Nephron progenitor cell (in vitro differentiated cells): ENCODE measurements at regions not wholly inside any gene's neighbourhood (a gene's known extent, or its start where the extent isn't known, plus 50 kb on each side); places are given as distances from the start of the nearest gene placed in this dataset.

Experiments used
- DNase-seq: peaks from one replicate; pipeline ENCODE4 v3.0.0; 2021
- H3K27ac Mint-ChIP-seq: 2 replicates; pipeline ENCODE4 v1.8.0; 2021; ENCODE audit warnings: mild to moderate bottlenecking, moderate library complexity, mixed read lengths
- H3K27me3 Mint-ChIP-seq: 2 replicates; pipeline ENCODE4 v1.8.0; 2021; ENCODE audit warnings: mild to moderate bottlenecking, low read depth, mixed read lengths; ENCODE audit not compliant: poor library complexity
- H3K36me3 Mint-ChIP-seq: 2 replicates; pipeline ENCODE4 v1.8.0; 2021; ENCODE audit warnings: low read depth, mixed read lengths
- H3K4me1 Mint-ChIP-seq: 2 replicates; pipeline ENCODE4 v1.8.0; 2021; ENCODE audit warnings: mixed read lengths
- H3K4me3 Mint-ChIP-seq: 2 replicates; pipeline ENCODE4 v1.8.0; 2021; ENCODE audit warnings: mild to moderate bottlenecking, moderate library complexity, mixed read lengths
- H3K9me3 Mint-ChIP-seq: 2 replicates; pipeline ENCODE4 v1.8.0; 2021; ENCODE audit warnings: mild to moderate bottlenecking, moderate library complexity, mixed read lengths
- TF ChIP-seq, protein P1 (sequence below): fragments of 200-600 bp; sonication (generic); IDR thresholded peaks from 2 replicates; pipeline ENCODE4 v1.5.0; 2021; ENCODE audit warnings: antibody characterized with exemption

DNA sequence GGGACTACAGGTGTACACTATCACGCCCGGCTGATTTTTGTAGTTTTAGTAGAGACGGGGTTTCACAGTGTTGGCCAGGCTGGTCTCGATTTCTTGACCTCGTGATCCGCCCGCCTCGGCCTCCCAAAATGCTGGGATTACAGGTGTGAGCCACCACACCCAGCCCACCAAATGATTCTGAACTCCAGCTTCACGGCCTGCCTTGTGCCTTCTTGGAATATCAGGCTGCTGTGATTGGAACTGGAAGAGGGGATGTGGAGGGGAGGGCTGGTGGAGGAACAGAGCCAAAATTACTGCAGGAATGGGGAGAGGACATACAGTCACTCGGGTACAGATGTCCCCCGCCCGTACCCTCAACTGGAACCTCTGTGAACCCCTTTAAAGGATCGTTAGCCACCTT, 268.4 kb downstream of the ACTR3B start:
- no peak for DNase-seq
- H3K4me3 Mint-ChIP-seq = no peak overlapping the region
- H3K9me3 Mint-ChIP-seq = no peaks in the 10 kb centered on the region
- H3K36me3 Mint-ChIP-seq = no peaks in the 10 kb centered on the region
- H3K27ac Mint-ChIP-seq = no peak overlapping the region
- TF ChIP-seq, protein P1, sequence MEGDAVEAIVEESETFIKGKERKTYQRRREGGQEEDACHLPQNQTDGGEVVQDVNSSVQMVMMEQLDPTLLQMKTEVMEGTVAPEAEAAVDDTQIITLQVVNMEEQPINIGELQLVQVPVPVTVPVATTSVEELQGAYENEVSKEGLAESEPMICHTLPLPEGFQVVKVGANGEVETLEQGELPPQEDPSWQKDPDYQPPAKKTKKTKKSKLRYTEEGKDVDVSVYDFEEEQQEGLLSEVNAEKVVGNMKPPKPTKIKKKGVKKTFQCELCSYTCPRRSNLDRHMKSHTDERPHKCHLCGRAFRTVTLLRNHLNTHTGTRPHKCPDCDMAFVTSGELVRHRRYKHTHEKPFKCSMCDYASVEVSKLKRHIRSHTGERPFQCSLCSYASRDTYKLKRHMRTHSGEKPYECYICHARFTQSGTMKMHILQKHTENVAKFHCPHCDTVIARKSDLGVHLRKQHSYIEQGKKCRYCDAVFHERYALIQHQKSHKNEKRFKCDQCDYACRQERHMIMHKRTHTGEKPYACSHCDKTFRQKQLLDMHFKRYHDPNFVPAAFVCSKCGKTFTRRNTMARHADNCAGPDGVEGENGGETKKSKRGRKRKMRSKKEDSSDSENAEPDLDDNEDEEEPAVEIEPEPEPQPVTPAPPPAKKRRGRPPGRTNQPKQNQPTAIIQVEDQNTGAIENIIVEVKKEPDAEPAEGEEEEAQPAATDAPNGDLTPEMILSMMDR = no peak
- peaks cover 13% of the 10 kb centered on the region for H3K27me3 Mint-ChIP-seq
- peaks cover 12% of the 10 kb centered on the region for H3K4me1 Mint-ChIP-seq

DNA sequence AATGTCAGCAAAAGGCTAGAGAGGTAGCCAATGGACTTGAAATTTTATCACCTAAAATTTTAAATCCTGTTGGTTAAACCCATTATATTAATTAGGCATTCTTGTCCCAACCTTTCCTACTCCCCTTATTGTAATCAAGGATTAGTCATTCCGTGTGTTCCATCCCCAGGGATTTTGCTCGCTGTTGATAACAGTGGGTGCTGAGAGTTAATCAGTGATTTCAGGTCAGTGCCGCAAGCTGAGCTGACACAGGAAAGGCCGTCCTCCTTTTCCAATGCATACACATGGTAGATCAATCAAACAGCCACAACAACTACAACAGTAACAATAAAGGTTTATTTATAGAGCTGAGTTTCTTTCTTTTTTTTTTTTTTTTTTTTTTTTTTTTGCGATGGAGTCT, 271.4 kb downstream of the ACTR3B start:
- no peak overlapping the region for H3K4me3 Mint-ChIP-seq
- TF ChIP-seq, protein P1 = no peak
- H3K36me3 Mint-ChIP-seq = no peaks in the 10 kb centered on the region
- peaks cover 8% of the 10 kb centered on the region for H3K27me3 Mint-ChIP-seq
- H3K27ac Mint-ChIP-seq = no peak overlapping the region
- H3K9me3 Mint-ChIP-seq = no peaks in the 10 kb centered on the region
- H3K4me1 Mint-ChIP-seq = peaks cover 9% of the 10 kb centered on the region
- DNase-seq = no peak

DNA sequence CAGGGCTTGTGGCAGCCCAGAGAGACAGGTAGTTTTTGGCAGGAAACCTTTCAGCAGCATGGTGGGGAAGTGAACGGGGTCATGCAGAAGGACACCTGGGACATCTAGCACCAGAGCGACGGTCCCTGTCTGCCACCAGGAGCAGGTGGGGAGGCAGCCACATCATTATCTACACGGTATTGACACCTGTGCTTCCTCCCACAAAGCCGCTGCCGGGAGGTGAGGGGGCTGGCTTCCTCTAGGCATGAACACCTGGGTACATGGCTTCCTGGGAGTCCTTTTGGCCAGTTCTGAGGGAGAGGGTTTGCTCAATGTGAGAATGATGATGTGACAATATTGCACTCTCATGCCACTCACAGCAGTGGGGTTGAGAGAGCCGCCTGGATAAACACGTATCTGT, 275.2 kb downstream of the ACTR3B start:
- Mint-ChIP-seq H3K4me3 (no peak overlapping the region), H3K9me3 (no peaks in the 10 kb centered on the region)
- TF ChIP-seq, protein P1 = no peak

DNA sequence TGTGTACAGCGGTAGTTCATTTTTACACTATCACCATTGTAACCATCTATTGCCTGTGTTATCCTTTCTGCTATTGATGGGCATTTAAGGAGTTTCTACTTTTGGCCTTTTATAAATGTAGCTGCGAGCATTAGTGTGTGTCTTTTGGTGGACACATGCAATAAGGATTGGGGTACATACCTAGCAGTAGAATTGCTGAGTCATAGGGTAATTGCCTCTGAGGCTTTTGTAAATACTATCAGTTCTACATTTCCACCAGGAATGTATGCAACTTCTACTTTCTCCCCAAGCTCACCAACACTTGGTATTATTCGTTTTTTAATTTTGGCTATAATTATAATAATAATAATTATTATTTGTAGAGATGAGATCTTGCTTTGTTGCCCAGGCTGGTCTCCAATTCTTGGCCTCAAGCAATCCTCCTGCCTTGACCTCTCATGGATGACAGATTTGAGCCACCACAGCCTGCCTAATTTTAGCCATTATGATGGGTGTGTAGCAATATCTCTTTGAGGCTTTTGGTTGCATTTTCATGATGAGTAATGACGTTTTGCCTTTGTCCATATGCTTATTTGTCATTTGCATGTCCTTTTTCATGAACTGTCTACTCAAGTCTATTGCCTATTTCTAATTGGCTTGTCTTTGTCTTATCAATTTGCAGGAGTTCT, 277.0 kb downstream of the ACTR3B start:
- no peak overlapping the region for H3K27ac Mint-ChIP-seq
- no peaks in the 10 kb centered on the region for H3K4me1 Mint-ChIP-seq
- H3K27me3 Mint-ChIP-seq = peaks cover 3% of the 10 kb centered on the region
- H3K36me3 Mint-ChIP-seq = no peaks in the 10 kb centered on the region
- no peak for DNase-seq
- TF ChIP-seq, protein P1 = no peak
- no peak overlapping the region for H3K4me3 Mint-ChIP-seq
- H3K9me3 Mint-ChIP-seq = no peaks in the 10 kb centered on the region

More for the DNA sequence above, 275.2 kb downstream of the ACTR3B start:
- DNase-seq = no peak
- Mint-ChIP-seq H3K27ac (no peak overlapping the region), H3K27me3 (peaks cover 3% of the 10 kb centered on the region), H3K4me1 (no peaks in the 10 kb centered on the region), H3K36me3 (no peaks in the 10 kb centered on the region)

DNA sequence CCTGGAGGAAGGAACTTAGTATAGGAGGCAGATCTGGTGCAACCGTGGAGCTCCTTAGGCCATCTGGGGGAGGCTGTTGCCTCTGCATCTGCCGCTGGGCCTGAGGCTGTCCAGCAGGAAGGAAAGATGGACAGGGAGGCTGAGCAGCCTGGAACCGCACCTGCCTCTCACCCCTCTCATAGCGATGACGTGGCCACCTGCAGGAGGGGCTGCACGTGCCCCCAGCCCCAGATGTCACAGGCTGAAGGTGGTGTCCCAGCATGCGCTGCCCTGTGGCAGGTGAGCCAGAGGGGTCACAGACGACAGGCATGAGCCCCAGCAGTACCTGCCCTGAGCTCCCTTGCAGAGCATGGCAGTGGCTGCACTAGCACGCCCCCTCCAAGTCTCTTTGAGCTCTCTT, 283.9 kb downstream of the ACTR3B start:
- no peak for DNase-seq

More for the DNA sequence above, 283.9 kb downstream of the ACTR3B start:
- H3K4me1 Mint-ChIP-seq = peaks cover 9% of the 10 kb centered on the region
- no peak overlapping the region for H3K4me3 Mint-ChIP-seq
- peaks cover 8% of the 10 kb centered on the region for H3K27me3 Mint-ChIP-seq
- no peaks in the 10 kb centered on the region for H3K9me3 Mint-ChIP-seq
- no peaks in the 10 kb centered on the region for H3K36me3 Mint-ChIP-seq
- TF ChIP-seq, protein P1 = no peak
- no peak overlapping the region for H3K27ac Mint-ChIP-seq
